Thoracic aorta (tissue), 2 donors: ENCODE measurements at regions not wholly inside any gene's neighbourhood (a gene's known extent, or its start where the extent isn't known, plus 50 kb on each side); places are given as distances from the start of the nearest gene placed in this dataset.

ENCODE experiments used
- ATAC-seq: fragments of 150-250 bp; one replicate; pipeline ENCODE4 v1.8.0; 2017; ENCODE audit warnings: low read depth; ENCODE audit not compliant: insufficient number of reproducible peaks, low FRiP score
- DNase-seq: peaks from one replicate; pipeline ENCODE4 v3.0.0-alpha.2; 2020; ENCODE audit warnings: low spot score
- H3K27ac ChIP-seq, 2 donors: fragments of 200-600 bp; sonication (generic); 1 replicate in 1 of 2; 2 replicates in 1 of 2; pipeline ENCODE4 v1.5.1; 2016; ENCODE audit warnings: mild to moderate bottlenecking in 2 of 2, moderate library complexity in 2 of 2
- H3K27me3 ChIP-seq: fragments of 200-600 bp; sonication (generic); replicated peaks from 2 replicates; pipeline ENCODE4 v1.6.0; 2016; ENCODE audit warnings: mild to moderate bottlenecking; ENCODE audit not compliant: insufficient read depth
- H3K36me3 ChIP-seq: fragments of 200-600 bp; sonication (generic); one replicate; pipeline ENCODE4 v1.5.1; 2016
- H3K4me1 ChIP-seq, 2 donors: fragments of 200-600 bp; sonication (generic); 1 replicate in 1 of 2; 2 replicates in 1 of 2; pipeline versions ENCODE4 v1.5.1 to v1.6.0; 2016; ENCODE audit warnings: low read depth in 2 of 2, mild to moderate bottlenecking in 1 of 2; ENCODE audit not compliant: control insufficient read depth in 1 of 2
- H3K4me3 ChIP-seq: fragments of 200-600 bp; sonication (generic); 2 replicates; pipeline ENCODE4 v1.5.1; 2016; ENCODE audit warnings: mild to moderate bottlenecking
- H3K9me3 ChIP-seq: fragments of 200-600 bp; sonication (generic); 2 replicates; pipeline ENCODE4 v1.5.1; 2016
- CTCF ChIP-seq: fragments of 200-600 bp; sonication (generic); IDR thresholded peaks from one replicate; pipeline ENCODE4 v1.5.1; 2019; ENCODE audit warnings: antibody characterized with exemption

GRCh38 chr20:60877071-60877857 lies 374.8 kb upstream of the CDH4 start:
- no peak for ATAC-seq
- no peak for DNase-seq
- no peak for TF ChIP-seq CTCF

GRCh38 chr20:60882836-60883235 lies 369.2 kb upstream of the CDH4 start:
- no peaks in the 10 kb centered on the region for H3K4me1 ChIP-seq
- H3K36me3 ChIP-seq, result no peaks in the 10 kb centered on the region
- no peaks in the 10 kb centered on the region for H3K27me3 ChIP-seq
- no peaks in the 10 kb centered on the region for H3K9me3 ChIP-seq
- no peak overlapping the region for H3K4me3 ChIP-seq
- H3K27ac ChIP-seq, result no peak overlapping the region
- no peak for TF ChIP-seq CTCF
- no peak for DNase-seq
- no peak for ATAC-seq

More at GRCh38 chr20:60877071-60877857, 374.8 kb upstream of the CDH4 start:
- H3K27ac ChIP-seq, result no peak overlapping the region
- no peaks in the 10 kb centered on the region for H3K36me3 ChIP-seq
- H3K27me3 ChIP-seq, result no peaks in the 10 kb centered on the region
- H3K9me3 ChIP-seq, result no peaks in the 10 kb centered on the region
- H3K4me1 ChIP-seq, result no peaks in the 10 kb centered on the region
- H3K4me3 ChIP-seq, result no peak overlapping the region

GRCh38 chr20:60883496-60883895 lies 368.6 kb upstream of the CDH4 start:
- no peak overlapping the region for H3K27ac ChIP-seq
- no peaks in the 10 kb centered on the region for H3K36me3 ChIP-seq
- TF ChIP-seq CTCF, result no peak
- no peaks in the 10 kb centered on the region for H3K4me1 ChIP-seq
- ATAC-seq (no peak), DNase-seq (no peak)
- no peaks in the 10 kb centered on the region for H3K9me3 ChIP-seq
- H3K4me3 ChIP-seq, result no peak overlapping the region
- H3K27me3 ChIP-seq, result no peaks in the 10 kb centered on the region

GRCh38 chr20:60884277-60884676 lies 367.8 kb upstream of the CDH4 start:
- H3K9me3 ChIP-seq, result no peaks in the 10 kb centered on the region
- ATAC-seq (no peak), DNase-seq (no peak)
- H3K27ac ChIP-seq, result no peak overlapping the region
- H3K36me3 ChIP-seq, result no peaks in the 10 kb centered on the region
- no peak for TF ChIP-seq CTCF
- no peaks in the 10 kb centered on the region for H3K4me1 ChIP-seq
- no peaks in the 10 kb centered on the region for H3K27me3 ChIP-seq
- H3K4me3 ChIP-seq, result no peak overlapping the region

- Histone ChIP-seq H3K27me3 (no peaks in the 10 kb centered on the region), H3K4me3 (no peak overlapping the region), H3K27ac (no peak overlapping the region), H3K9me3 (no peaks in the 10 kb centered on the region), H3K4me1 (no peaks in the 10 kb centered on the region), H3K36me3 (no peaks in the 10 kb centered on the region)
- no peak for DNase-seq
- no peak for ATAC-seq
- TF ChIP-seq CTCF, result no peak
Observed at GRCh38 chr20:60888771-60889170, 363.3 kb upstream of the CDH4 start.
